Lung (tissue), 11 donors: ENCODE measurements at regions not wholly inside any gene's neighbourhood (a gene's known extent, or its start where the extent isn't known, plus 50 kb on each side); places are given as distances from the start of the nearest gene placed in this dataset.

ENCODE experiments used
- ATAC-seq: fragments of 200-7000 bp; cut with Tn5 transposase; one replicate; pipeline ENCODE4 v1.9.1; 2020; ENCODE audit warnings: moderate number of reproducible peaks; ENCODE audit not compliant: insufficient read depth, low FRiP score
- DNase-seq, 3 donors: peaks; one replicate each; pipeline ENCODE4 v3.0.0-alpha.2; 2013 to 2017
- H3K27ac ChIP-seq, 2 donors: one replicate each; pipeline ENCODE4 v1.5.1; 2013; ENCODE audit warnings: mild to moderate bottlenecking in 2 of 2, moderate library complexity in 2 of 2, control low read depth in 1 of 2, inconsistent platforms in 1 of 2, low read depth in 1 of 2, low read length in 1 of 2
- H3K27me3 ChIP-seq, 3 donors: one replicate each; pipeline ENCODE4 v1.5.1; 2013; ENCODE audit warnings: low read length in 2 of 3; ENCODE audit not compliant: control insufficient read depth in 3 of 3, insufficient read depth in 3 of 3
- H3K36me3 ChIP-seq, 4 donors: one replicate each; pipeline ENCODE4 v1.5.1; 2013; ENCODE audit warnings: low read length in 4 of 4, mild to moderate bottlenecking in 1 of 4, moderate library complexity in 1 of 4; ENCODE audit not compliant: control insufficient read depth in 4 of 4, insufficient read depth in 4 of 4
- H3K4me1 ChIP-seq, 5 donors: one replicate each; pipeline ENCODE4 v1.5.1; 2013; ENCODE audit warnings: low read length in 5 of 5, mild to moderate bottlenecking in 2 of 5, moderate library complexity in 1 of 5; ENCODE audit not compliant: control insufficient read depth in 5 of 5, insufficient read depth in 5 of 5
- H3K4me3 ChIP-seq: one replicate; pipeline ENCODE4 v1.5.1; 2013; ENCODE audit warnings: mild to moderate bottlenecking, control low read depth, moderate library complexity
- H3K9ac ChIP-seq, 2 donors: one replicate each; pipeline ENCODE4 v1.5.1; 2013; ENCODE audit warnings: low read length in 2 of 2, control low read depth in 1 of 2; ENCODE audit not compliant: insufficient read depth in 1 of 2
- H3K9me3 ChIP-seq, 4 donors: one replicate each; pipeline ENCODE4 v1.5.1; 2013; ENCODE audit warnings: low read length in 3 of 4, mild to moderate bottlenecking in 1 of 4, moderate library complexity in 1 of 4; ENCODE audit not compliant: control insufficient read depth in 4 of 4, insufficient read depth in 3 of 4
- CTCF ChIP-seq: IDR thresholded peaks from 2 replicates; pipeline ENCODE4 v1.5.1; 2012; ENCODE audit warnings: mild to moderate bottlenecking; ENCODE audit errors: control extremely low read depth, extremely low read depth
- WGBS, 2 donors: extraction: QIAGEN DNeasy Blood & Tissue Kit; methylation state at CpG; one replicate each; pipeline ENCODE4 v1.1.7; 2013; 5-methylcytosine and 5-hydroxymethylcytosine counted together
- donor health status: control.
- donor health status: control.
- donor health status: Bipolar disorder and iron deficiency.
- donor health status: healthy.
- donor health status: DM: yes; HTN: yes; CAD: no.

- ATAC-seq (no peak), DNase-seq (no peak)
- no peak overlapping the region for H3K4me3 ChIP-seq
- no peaks in the 10 kb centered on the region for H3K36me3 ChIP-seq
- no peaks in the 10 kb centered on the region for H3K27me3 ChIP-seq
- TF ChIP-seq CTCF = no peak
- H3K27ac ChIP-seq = no peak overlapping the region
- H3K4me1 ChIP-seq = peaks cover 0 to 6% (median 0%) of the 10 kb centered on the region in 5 donors
- 89 to 90% methylated on average over 7 of the region's 7 CpGs for WGBS, 2 donors
- H3K9ac ChIP-seq = no peak overlapping the region
- H3K9me3 ChIP-seq = peaks cover 0 to 4% (median under 1%) of the 10 kb centered on the region in 4 donors
Observed at GRCh38 chr6:74979065-74979766, 226.6 kb downstream of the COL12A1 start.

GRCh38 chr6:74976701-74977100, 229.2 kb downstream of the COL12A1 start:
- WGBS, 2 donors = 69 to 83% methylated on average over 2 of the region's 2 CpGs
- no peak for ATAC-seq
- Histone ChIP-seq H3K9ac (no peak overlapping the region), H3K9me3 (peaks cover 0 to 7% (median under 1%) of the 10 kb centered on the region in 4 donors), H3K4me1 (no peaks in the 10 kb centered on the region), H3K4me3 (no peak overlapping the region), H3K27ac (no peak overlapping the region), H3K36me3 (no peaks in the 10 kb centered on the region), H3K27me3 (no peaks in the 10 kb centered on the region)
- DNase-seq = no peak
- TF ChIP-seq CTCF = no peak

- Histone ChIP-seq H3K27ac (no peak overlapping the region), H3K36me3 (no peaks in the 10 kb centered on the region), H3K4me1 (no peaks in the 10 kb centered on the region), H3K4me3 (no peak overlapping the region), H3K27me3 (no peaks in the 10 kb centered on the region), H3K9ac (no peak overlapping the region), H3K9me3 (peaks cover 0 to 7% (median under 1%) of the 10 kb centered on the region in 4 donors)
- DNase-seq = no peak
- ATAC-seq = no peak
- TF ChIP-seq CTCF = no peak
Observed at GRCh38 chr6:74976026-74976425, 229.8 kb downstream of the COL12A1 start.

- no peak for ATAC-seq
- Histone ChIP-seq H3K9ac (no peak overlapping the region), H3K4me1 (no peaks in the 10 kb centered on the region), H3K27ac (no peak overlapping the region), H3K4me3 (no peak overlapping the region), H3K36me3 (no peaks in the 10 kb centered on the region), H3K27me3 (no peaks in the 10 kb centered on the region), H3K9me3 (peaks cover 0 to 3% (median under 1%) of the 10 kb centered on the region in 4 donors)
- no peak for TF ChIP-seq CTCF
- DNase-seq = no peak
Observed at GRCh38 chr6:74973591-74973990, 232.3 kb downstream of the COL12A1 start.
